GM18520 (cell line): ENCODE measurements at regions not wholly inside any gene's neighbourhood (a gene's known extent, or its start where the extent isn't known, plus 50 kb on each side); places are given as distances from the start of the nearest gene placed in this dataset.
"Not testable (repeated sequence)": the region's sequence is repeated elsewhere in the genome, so short reads cannot be mapped to it uniquely, and the experiment has no call there.

Source experiments
- ATAC-seq: cut with Tn5 transposase; IDR thresholded peaks from one replicate; pipeline ENCODE4 v1.9.1; 2021; ENCODE audit not compliant: unreplicated experiment

DNA sequence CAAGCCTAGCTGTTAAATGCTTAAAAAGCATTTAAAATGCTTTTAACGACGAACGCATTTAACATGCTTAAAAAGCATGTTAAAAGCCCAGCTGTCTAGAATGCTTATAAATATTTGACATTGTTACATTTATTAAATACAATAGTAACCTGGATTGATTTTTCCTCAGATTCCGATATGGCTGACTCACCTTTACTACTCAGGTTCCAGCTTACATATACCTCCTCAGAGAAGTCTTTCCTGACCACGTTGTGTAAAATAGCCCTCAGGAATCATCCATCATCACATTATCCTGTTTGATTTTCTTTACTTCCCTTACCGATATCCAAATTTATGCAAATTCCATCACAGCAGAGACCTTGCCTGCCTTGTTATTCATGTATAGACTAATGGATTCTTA, 51.4 kb downstream of the SLC41A2 start:
- no peak for ATAC-seq

DNA sequence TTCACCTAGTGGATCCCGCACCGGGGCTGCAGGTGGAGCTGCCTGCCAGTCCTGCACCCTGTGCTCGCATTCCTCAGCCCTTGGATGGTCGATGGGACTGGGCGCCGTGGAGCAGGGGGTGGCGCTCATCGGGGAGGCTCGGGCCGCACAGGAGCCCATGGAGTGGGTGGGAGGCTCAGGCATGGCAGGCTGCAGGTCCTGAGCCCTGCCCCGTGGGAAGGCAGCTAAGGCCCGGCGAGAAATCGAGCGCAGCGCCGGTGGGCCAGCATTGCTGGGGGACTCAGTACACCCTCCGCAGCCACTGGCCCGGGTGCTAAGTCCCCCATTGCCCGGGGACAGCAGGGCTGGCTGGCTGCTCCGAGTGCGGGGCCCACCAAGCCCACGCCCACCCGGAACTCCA, 52.6 kb downstream of the SLC41A2 start:
- ATAC-seq, result not testable (repeated sequence)

DNA sequence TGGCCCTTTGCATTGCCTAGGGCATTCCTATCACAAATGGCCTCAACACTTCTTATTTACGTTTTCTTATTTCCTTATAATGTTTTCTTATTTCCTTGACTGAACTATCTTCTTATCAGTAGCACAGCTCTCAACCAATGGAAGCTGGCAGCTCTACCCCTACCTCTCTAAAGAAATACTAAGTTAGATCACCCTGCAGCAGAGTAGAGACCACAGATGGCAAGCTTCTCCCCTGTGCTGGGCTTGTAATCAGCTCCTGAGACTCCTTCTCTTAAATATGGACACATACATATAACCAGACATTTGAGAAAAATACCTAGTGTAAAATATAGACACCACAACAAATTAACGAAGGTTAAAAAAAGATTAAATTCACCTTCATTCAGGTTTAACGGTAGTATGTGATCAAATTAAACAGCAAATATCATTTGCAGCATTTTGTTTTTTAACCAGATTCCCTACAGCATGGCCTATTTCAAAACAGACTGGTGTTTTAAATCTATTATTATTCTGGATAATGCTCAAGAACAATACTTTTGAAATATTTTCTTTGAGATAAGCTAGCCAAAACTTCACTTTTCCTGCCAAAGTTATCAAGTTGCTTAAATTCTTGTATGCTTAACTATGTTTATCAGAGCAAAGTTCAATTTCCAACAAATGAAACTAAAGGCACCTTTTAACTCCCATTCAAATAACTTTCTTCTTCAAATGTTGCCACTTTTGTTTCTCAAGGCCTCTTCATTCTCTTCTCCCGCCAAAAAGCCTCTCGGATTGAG, 54.3 kb downstream of the SLC41A2 start:
- no peak for ATAC-seq

DNA sequence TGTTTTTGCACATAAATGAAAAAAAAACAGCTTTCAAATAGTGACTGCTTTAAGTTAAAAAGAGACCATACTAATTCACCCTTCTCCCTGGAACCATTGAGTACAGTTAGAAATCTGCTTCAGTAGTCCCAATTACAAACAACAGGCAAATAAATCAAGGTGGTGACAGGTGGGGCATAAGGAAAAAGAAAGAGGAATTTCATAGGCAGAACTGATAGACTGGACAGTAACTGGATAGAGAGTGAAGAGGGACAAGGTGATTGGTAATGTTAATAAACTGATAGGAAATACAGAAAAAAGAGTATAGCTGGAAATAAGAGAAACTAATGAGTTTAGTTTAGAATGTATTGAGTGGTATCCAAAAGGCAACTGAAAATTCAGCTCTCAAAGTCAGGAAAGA, 56.0 kb downstream of the SLC41A2 start:
- ATAC-seq, result no peak

DNA sequence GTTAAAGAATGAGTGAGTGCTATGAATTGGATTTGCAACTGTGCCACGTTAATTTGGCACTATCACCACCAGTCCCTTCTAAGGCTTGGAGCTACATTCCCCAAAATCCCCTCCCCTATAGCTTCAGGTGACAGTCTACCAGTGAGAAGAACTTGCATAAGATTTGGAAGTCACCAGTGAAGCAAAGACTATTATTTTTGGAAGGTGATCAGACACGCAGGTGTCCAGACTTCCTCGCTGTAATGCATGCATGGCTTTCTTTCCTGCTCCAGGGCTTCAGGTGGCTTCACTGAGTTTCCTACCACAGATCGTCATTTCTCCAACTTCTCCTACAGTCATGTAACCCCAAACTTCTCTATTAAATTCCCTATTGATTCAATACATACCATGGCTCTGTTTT, 61.4 kb downstream of the SLC41A2 start:
- no peak for ATAC-seq

DNA sequence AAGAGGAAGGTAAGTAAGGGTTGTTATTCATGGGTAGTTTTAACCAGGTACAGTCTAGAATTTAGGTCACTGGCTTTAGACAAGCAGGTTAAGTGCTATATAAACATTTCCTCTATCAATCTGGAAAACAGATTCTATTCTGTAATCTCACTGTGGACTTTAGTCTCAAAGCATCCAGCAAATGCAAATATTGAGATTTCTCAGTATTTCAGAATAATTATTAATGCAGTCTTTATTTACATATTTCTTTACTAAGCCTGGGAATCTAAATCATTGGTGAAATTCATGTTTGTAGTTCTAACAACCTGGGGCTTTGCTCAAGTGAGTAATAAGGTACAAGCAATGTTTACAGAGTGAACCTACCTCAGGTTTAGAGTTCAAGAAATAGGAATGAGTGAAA, 61.9 kb downstream of the SLC41A2 start:
- ATAC-seq, result no peak

DNA sequence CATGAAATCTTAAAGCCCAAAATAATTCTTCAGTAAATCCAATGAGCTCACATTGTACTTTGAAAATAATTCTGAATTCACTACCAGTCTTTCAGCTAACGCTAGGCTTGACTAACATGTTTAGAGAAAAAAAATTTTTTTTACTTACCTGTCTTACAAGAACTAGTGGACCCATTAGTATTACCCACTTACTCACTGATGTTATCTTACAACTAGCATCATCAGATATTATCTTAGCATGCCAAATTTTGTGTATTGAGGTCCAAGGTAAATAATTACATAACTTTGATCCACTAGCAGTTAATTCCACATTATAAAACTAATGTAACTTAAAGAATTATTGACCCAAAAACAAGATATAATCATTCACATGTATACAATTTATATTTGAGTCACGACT, 62.7 kb downstream of the SLC41A2 start:
- no peak for ATAC-seq

DNA sequence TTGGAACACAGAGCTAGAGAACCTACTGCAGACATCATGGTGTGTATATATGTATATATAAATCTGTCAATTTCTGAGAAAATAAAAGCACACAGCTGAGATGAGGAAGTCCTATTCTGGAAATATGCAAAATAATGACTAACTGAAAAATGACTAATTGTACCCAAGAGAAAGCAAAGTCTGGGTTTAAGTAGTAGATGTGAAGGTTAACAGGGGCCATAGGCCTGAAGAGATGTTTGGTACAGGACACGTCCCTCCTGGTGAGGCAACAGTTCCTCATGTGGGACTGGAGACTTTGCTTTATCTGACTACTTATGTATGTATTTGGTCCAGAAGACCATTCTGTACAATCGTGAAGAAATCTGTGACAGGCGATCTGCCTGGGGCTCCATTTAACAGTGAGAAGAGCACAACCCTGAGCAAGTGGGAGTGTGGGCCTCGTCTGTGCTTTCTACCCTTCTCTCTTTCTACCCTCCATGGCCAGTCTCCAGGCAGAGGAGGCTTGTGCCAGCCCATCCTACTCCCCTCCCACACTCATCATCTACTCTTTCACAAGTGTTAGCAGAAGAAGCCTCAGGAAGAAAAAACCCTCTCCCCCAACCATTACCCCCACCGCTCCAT, 67.5 kb downstream of the SLC41A2 start:
- ATAC-seq, result peak; percentile 57

DNA sequence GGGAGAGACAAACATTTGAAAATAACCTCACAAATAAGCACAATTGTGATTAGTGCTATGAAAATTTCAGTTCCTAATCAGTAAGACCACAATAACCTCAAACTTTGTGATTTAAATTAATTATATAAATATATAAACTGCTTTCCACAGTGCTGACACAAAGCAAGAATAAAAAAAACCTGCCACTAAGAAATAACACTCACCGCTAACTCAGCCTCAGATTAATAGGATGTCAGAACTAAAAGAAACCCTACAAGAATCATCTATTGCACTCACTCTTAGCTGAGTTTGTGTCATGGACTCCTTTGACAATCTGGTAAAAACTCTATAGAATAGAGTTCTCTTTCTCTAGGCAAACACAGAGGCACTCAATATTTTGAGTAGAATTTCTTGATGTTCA, 68.4 kb downstream of the SLC41A2 start:
- no peak for ATAC-seq

DNA sequence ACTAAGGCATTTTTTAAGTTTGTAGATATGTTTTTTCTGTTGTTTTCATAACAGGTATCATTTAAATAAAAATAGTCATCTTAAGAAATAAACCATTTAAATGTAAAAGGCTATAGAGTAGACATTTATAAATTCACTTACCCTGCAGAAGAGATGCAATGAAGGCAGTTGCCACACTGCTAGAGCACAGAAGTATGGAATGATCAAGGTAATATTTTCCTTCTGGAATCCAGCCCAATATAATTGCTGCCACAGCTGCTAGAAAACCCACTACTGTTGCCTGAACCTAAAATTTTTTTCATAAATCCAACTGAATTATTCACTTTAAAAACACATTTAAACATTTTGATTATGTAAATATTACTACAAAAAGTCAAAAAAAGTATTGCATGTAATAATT, 69.2 kb downstream of the SLC41A2 start:
- no peak for ATAC-seq

DNA sequence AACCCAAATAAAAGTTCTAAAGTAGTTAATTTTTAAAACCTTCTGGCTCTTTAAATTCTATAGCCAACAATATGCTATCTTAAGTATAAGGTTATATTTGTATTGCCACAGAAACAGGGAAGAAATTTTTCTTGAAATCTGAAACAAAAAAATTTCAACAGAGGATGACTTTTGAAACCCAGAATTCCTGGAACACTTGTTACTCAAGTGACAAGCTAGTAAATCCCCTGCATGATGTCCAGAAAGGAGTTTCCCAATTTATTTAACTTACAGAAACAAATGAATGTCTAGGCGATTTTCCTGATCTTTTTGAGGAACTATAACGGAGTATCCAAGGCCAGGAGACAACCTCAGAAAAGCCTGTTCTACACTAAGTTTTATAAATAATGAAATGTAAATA, 69.6 kb downstream of the SLC41A2 start:
- no peak for ATAC-seq

DNA sequence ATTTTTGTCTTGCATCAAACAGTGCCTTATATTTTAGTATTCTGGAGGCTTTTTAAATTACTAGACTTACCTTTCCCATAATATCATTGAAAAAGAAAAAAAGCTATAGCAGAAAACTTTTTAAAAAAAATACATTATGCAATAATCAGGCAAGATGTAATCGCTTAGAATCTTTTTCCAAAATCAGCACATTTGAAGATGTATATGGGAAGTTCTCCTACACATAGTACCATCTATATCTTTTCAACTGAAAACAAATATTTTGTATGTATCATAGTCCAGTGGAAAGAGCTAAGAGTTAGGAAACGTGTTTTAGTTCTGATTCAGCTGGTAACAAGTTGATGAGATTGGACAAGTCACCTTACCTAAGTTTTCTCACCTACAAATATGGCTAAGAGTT, 70.6 kb downstream of the SLC41A2 start:
- no peak for ATAC-seq

DNA sequence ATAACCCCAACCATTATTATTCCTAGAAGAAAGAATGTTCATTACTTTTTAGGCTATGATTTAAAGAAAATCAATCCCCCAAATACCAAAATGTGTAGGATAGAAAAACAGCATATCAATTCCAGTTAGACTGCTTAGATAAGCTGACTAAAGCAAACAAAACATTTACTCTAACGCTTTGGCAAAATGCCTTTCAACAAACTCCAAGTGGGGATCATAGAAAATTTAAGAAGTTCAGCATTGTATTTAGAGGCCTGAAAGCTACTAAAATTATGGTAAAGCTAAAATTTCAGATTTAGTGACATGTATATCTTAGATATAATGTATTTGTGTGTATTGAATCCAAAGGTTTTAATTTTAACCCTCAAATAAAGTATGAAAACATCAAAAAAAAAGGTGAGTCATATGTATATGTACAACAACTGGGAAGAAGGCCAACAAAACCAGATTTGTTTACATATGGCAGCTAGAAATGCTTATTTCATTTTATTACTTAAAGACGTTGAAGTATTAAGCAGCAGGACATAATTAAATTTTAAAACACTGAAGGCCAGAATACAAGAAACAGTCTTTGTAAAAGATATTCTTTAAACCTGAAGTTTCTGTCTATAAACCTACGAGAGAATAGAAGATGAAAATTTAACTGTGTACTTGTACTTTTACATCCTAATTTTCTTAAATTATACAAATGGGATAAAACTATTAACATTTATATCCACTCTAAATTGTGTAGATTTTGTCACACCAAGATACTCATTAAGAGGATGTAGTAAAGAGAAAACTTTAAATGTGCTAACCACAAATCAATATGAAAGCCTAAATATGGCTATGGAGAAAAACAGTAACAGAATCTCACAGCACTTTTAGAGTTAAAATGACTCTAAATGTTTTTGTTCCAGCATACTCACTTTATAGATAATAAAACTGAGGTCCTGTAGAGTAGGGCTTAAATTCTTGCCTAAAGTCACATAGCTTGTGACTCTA, 71.4 kb downstream of the SLC41A2 start:
- no peak for ATAC-seq

DNA sequence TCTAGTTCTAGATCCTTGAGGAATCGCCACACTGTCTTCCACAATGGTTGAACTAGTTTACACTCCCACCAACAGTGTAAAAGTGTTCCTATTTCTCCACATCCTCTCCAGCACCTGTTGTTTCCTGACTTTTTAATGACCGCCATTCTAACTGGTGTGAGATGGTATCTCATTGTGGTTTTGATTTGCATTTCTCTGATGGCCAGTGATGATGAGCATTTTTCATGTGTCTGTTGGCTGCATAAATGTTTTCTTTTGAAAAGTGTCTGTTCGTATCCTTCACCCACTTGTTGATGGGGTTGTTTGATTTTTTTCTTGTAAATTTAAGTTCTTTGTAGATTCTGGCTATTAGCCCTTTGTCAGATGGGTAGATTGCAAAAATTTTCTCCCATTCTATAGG, 79.2 kb downstream of the SLC41A2 start:
- ATAC-seq, result not testable (repeated sequence)

DNA sequence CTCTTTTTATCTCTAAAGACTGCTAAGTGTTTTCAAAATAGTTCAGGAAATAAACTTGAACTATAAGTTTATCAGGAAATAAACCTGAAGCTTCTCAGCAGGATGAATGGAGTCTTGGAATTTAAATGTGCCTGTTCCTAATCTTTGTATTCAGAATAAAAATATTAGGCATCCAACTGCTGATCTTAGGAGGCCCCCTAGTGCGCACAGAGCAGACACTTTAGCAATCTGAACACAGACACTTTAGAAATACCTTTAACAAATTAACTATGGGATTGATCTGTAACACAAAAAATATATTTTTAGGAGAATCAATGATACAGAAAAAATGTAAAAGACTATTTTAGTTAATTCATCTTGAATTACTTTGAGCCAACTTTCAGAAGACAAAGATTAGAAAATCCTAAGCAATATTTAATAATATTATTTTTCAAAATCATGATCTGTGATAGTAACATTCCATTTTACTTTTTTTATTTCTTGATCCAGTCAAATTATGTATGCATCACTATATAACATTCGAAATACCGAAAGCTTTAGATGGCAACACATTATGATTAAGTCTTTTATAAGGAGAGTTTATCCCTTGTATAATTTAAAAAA, 80.9 kb downstream of the SLC41A2 start:
- no peak for ATAC-seq

DNA sequence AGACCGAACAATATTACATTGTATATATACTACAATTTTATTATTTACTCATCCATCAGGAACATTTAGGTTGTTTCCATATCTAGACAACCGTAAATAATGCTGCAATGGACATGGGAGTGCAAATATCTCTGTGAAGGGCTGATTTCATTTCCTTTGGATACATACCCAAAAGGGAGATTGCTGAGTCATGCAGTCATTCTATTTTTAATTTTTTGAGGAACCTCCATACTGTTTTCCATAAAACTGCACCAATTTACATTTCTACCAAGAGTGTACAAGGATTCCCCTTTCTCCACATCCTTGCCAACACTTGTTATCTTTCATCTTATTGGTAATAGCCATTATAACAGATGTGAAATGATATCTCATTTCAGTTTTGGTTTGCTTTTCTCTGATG, 84.7 kb downstream of the SLC41A2 start:
- no peak for ATAC-seq

DNA sequence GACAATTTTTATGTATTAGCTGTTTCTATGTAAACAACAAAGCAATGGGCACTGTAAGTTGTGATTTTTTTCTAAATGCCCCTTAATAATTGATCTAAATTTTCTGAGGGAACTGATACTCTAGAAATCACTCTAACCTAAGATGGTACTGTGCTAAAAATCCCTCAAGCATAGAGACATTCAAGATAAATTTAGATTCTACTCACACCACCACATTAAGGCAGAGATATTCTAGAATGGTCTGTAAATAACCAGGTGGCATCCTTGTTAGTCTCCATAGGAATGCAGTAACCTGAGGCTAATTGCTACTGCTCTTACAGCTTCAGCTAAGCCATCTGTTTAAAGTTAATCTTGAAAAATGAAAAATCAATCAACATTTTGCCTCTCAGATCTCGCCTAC, 87.3 kb downstream of the SLC41A2 start:
- no peak for ATAC-seq

DNA sequence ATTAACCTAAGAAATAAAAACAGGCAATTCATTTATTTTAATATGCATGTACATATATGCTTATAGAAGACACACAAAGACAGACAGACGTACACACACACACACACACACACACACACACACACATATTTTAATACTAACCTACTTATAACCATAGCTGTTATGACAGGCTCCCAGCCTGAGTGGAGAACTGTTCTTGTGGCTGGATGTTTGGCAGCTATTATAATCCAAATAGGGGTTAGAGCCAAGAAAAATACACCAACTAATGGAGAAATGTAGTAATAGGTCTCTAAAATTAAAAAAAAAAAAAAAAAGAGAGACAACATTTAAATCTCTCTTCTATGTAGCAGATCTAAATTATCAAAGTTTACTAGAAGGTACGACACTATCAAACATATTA, 91.8 kb downstream of the SLC41A2 start:
- ATAC-seq, result no peak

DNA sequence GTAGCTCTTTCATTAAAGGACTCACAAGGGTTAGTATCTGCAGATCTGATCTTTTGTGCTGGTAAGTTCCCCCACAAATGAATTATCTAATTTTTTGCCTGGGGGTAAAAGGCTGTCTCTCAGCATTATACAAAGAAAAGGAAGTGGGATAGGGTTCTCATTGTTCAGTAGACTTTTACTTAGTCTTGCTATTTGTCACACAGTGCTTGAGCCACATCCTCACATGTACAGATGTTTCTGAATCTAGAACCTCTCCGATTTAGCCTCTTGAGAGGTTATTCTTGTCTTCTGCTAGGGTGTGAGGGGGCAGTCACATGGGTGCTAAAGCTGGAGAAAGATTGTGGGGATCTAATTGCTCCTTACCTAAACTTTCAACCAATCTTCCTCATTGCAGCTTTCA, 93.0 kb downstream of the SLC41A2 start:
- ATAC-seq, result no peak

DNA sequence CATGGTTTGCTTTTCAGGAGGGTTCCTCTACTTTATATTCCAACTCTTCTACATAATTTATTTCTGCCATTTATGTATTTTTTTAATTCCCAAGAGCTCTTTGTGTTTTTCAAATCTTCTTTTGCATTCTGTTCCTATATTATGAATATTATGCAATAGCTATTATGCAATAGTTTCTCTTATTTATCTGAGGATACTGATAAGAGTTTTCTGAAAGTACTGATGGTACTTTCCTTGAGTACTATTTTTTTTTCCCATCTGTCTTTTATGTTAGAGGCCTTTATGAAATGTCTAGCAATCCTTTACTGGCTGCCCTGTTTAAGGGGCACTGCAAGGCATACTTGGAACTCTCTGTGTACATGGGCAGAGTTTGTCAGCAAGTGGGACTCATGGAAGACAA, 93.4 kb downstream of the SLC41A2 start:
- no peak for ATAC-seq

DNA sequence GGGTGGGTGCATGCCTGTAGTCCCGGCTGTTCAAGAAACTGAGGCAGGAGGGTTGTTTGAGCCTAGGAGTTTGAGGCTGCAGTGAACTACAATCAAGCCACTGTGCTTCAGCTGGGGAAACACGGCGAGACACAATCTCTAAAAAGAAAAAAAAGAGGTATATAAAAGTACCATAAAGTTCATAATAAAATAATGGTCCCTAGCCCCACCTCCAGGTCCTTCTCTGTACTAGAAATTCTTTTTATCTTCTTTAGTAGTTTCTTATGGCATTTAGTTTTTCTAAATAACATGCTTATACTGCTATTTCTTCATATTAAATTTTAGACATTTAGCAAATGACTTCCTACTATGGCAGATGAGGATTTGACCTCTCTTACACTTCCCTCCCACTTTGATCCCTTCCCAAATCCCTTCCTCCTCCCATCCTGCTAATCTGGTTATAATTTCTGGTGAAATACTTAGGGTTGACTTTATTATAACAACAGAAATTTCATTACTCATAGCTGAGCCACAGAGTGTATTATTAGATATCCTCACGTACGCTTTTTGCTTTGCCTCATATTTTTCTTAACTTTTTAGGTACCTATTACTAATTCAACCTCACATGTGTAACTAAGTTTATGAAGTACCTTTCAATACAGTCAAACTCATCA, 94.7 kb downstream of the SLC41A2 start:
- ATAC-seq, result no peak
